ENCODE measurements at regions not wholly inside any gene's neighbourhood (a gene's known extent, or its start where the extent isn't known, plus 50 kb on each side); places are given as distances from the start of the nearest gene placed in this dataset.

DNA sequence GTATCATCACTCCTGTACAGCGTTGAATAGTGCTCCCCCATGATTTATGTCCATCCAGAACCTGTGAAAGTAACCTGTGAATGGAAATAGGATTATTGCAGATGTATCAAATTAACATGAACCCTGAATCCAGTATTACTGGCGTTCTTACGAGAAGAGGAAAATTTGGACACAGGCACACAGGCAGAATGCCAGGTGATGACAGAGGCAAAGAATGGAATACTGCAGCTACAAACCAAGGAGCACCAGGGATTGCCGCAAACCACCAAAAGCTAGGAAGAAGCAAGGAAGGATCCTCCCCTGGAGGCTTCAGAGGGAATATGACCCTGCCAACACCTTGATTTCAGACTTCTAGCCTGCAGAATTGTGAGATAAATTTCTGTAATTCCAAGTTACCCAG lies 113.5 kb upstream of the EGLN3 start:
- Histone ChIP-seq H3K9me3 (ENCODE audit: control insufficient read depth, low read length) (no peaks in the 10 kb centered on the region), H3K27me3 (ENCODE audit: control insufficient read depth in 1 of 2, insufficient read depth in 2 of 2, low read length in 1 of 2) (no peaks in the 10 kb centered on the region), H3K36me3 (ENCODE audit: control insufficient read depth in 1 of 2, insufficient read depth in 2 of 2, low read length in 1 of 2) (no peaks in the 10 kb centered on the region), H3K4me3 (ENCODE audit: low read length in 2 of 2) (no peak overlapping the region), H3K27ac (ENCODE audit: low read depth in 1 of 2, low read length in 2 of 2) (no peak overlapping the region), H3K4me1 (ENCODE audit: control insufficient read depth in 1 of 2, insufficient read depth in 2 of 2, low read length in 2 of 2) (peaks cover 0 to 4% of the 10 kb centered on the region in 2 donors)
- no peak for ATAC-seq (ENCODE audit: low FRiP score)
- intact Hi-C loops (cut with DNase I): loop anchor here (5.0 kb wide), 2 partner anchors 77 to 112 kb away; partner anchors contain the start of gene EGLN3 (in 1 of the 2)
- peak in 1 of 2 donors; percentile 70 for DNase-seq
- WGBS, 2 donors: 27 to 36% methylated on average over 4 of the region's 4 CpGs

DNA sequence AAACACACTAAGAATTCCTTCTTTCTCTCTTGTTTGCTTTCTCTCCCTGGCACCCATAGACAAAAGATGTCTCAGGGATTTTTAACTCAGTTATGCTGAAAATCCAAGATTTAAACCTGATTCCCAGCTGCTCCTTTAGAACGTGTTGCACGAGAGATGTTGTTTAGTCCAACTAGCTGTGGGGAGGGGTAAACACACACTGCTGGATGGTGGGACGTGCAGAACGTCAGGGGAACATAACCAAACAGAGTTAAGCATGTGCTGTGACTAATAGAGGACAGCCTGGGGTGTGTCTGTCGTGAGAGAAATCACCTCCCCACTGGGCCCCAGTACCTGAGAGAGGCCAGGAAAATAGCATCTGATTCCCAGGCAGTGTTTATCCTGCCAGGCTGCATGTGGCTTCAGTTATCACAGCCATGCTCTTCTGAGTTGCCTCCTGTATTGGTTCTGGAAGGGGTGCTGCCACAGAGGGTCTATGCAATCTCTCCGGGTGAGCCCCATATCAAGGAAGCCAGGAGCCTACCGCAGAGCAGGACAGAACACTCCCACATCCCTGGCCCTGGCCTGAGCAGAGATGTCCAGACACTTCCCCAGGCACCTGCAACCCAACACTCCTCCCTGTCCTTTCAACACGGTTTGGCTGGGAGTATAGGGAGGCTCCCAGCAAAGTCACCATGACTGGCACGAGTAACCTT lies 112.7 kb upstream of the EGLN3 start:
- H3K27me3 ChIP-seq (ENCODE audit: control insufficient read depth in 1 of 2, insufficient read depth in 2 of 2, low read length in 1 of 2): no peaks in the 10 kb centered on the region
- no peak overlapping the region for H3K27ac ChIP-seq (ENCODE audit: low read depth in 1 of 2, low read length in 2 of 2)
- intact Hi-C loops (cut with DNase I): loop anchor here (5.0 kb wide), 2 partner anchors 76 to 111 kb away; partner anchors contain the start of gene EGLN3 (in 1 of the 2)
- WGBS, 2 donors: 71 to 78% methylated on average over 9 of the region's 9 CpGs
- no peaks in the 10 kb centered on the region for H3K9me3 ChIP-seq (ENCODE audit: control insufficient read depth, low read length)
- H3K4me3 ChIP-seq (ENCODE audit: low read length in 2 of 2): no peak overlapping the region
- DNase-seq (peak in 1 of 2 donors; percentile 50), ATAC-seq (ENCODE audit: low FRiP score) (no peak)
- H3K36me3 ChIP-seq (ENCODE audit: control insufficient read depth in 1 of 2, insufficient read depth in 2 of 2, low read length in 1 of 2): no peaks in the 10 kb centered on the region
- peaks cover 0 to 4% of the 10 kb centered on the region in 2 donors for H3K4me1 ChIP-seq (ENCODE audit: control insufficient read depth in 1 of 2, insufficient read depth in 2 of 2, low read length in 2 of 2)

- ATAC-seq (ENCODE audit: low FRiP score): no peak
- no peak for DNase-seq
- no peak overlapping the region for H3K27ac ChIP-seq (ENCODE audit: low read depth in 1 of 2, low read length in 2 of 2)
- no peaks in the 10 kb centered on the region for H3K9me3 ChIP-seq (ENCODE audit: control insufficient read depth, low read length)
- 81 to 82% methylated on average over 1 of the region's 1 CpG for WGBS, 2 donors
- H3K4me1 ChIP-seq (ENCODE audit: control insufficient read depth in 1 of 2, insufficient read depth in 2 of 2, low read length in 2 of 2): peaks cover 0 to 4% of the 10 kb centered on the region in 2 donors
- H3K27me3 ChIP-seq (ENCODE audit: control insufficient read depth in 1 of 2, insufficient read depth in 2 of 2, low read length in 1 of 2): no peaks in the 10 kb centered on the region
- no peak overlapping the region for H3K4me3 ChIP-seq (ENCODE audit: low read length in 2 of 2)
- intact Hi-C loops (cut with DNase I): loop anchor here (5.0 kb wide), 2 partner anchors 76 to 111 kb away; partner anchors contain the start of gene EGLN3 (in 1 of the 2)
- H3K36me3 ChIP-seq (ENCODE audit: control insufficient read depth in 1 of 2, insufficient read depth in 2 of 2, low read length in 1 of 2): no peaks in the 10 kb centered on the region
Measured at GRCh38 chr14:34063042-34063441, 112.2 kb upstream of the EGLN3 start.

- intact Hi-C loops (cut with DNase I): loop anchor here (5.0 kb wide), 2 partner anchors 75 to 110 kb away; partner anchors contain the start of gene EGLN3 (in 1 of the 2)
- Histone ChIP-seq H3K27ac (ENCODE audit: low read depth in 1 of 2, low read length in 2 of 2) (no peak overlapping the region), H3K4me3 (ENCODE audit: low read length in 2 of 2) (no peak overlapping the region), H3K36me3 (ENCODE audit: control insufficient read depth in 1 of 2, insufficient read depth in 2 of 2, low read length in 1 of 2) (no peaks in the 10 kb centered on the region), H3K27me3 (ENCODE audit: control insufficient read depth in 1 of 2, insufficient read depth in 2 of 2, low read length in 1 of 2) (no peaks in the 10 kb centered on the region), H3K4me1 (ENCODE audit: control insufficient read depth in 1 of 2, insufficient read depth in 2 of 2, low read length in 2 of 2) (peaks cover 0 to 4% of the 10 kb centered on the region in 2 donors), H3K9me3 (ENCODE audit: control insufficient read depth, low read length) (no peaks in the 10 kb centered on the region)
- no peak for ATAC-seq (ENCODE audit: low FRiP score)
- WGBS, 2 donors: 96 to 97% methylated on average over 8 of the region's 8 CpGs
- no peak for DNase-seq
Measured at GRCh38 chr14:34062353-34062973, 111.6 kb upstream of the EGLN3 start.

GRCh38 chr14:34060651-34060999 lies 109.8 kb upstream of the EGLN3 start:
- no peaks in the 10 kb centered on the region for H3K36me3 ChIP-seq (ENCODE audit: control insufficient read depth in 1 of 2, insufficient read depth in 2 of 2, low read length in 1 of 2)
- 38 to 40% methylated on average over 14 to 16 of the region's 16 CpGs for WGBS, 2 donors
- DNase-seq (no peak), ATAC-seq (ENCODE audit: low FRiP score) (peak; percentile 17)
- peaks cover 0 to 3% of the 10 kb centered on the region in 2 donors for H3K4me1 ChIP-seq (ENCODE audit: control insufficient read depth in 1 of 2, insufficient read depth in 2 of 2, low read length in 2 of 2)
- no peaks in the 10 kb centered on the region for H3K9me3 ChIP-seq (ENCODE audit: control insufficient read depth, low read length)
- no peaks in the 10 kb centered on the region for H3K27me3 ChIP-seq (ENCODE audit: control insufficient read depth in 1 of 2, insufficient read depth in 2 of 2, low read length in 1 of 2)
- intact Hi-C loops (cut with DNase I): loop anchor here (5.0 kb wide), 2 partner anchors 73 to 108 kb away; partner anchors contain the start of gene EGLN3 (in 1 of the 2)
- peak overlapping the region; percentile 11 to 38 for H3K4me3 ChIP-seq (ENCODE audit: low read length in 2 of 2)
- peak overlapping the region in 1 of 2 donors; percentile 20 for H3K27ac ChIP-seq (ENCODE audit: low read depth in 1 of 2, low read length in 2 of 2)

- DNase-seq (peak; percentile 87 to 95), ATAC-seq (ENCODE audit: low FRiP score) (peak; percentile 95)
- Histone ChIP-seq H3K9me3 (ENCODE audit: control insufficient read depth, low read length) (no peaks in the 10 kb centered on the region), H3K36me3 (ENCODE audit: control insufficient read depth in 1 of 2, insufficient read depth in 2 of 2, low read length in 1 of 2) (no peaks in the 10 kb centered on the region), H3K4me1 (ENCODE audit: control insufficient read depth in 1 of 2, insufficient read depth in 2 of 2, low read length in 2 of 2) (no peaks in the 10 kb centered on the region), H3K27ac (ENCODE audit: low read depth in 1 of 2, low read length in 2 of 2) (peak overlapping the region in 1 of 2 donors; percentile 77), H3K4me3 (ENCODE audit: low read length in 2 of 2) (peak overlapping the region; percentile 11 to 38), H3K27me3 (ENCODE audit: control insufficient read depth in 1 of 2, insufficient read depth in 2 of 2, low read length in 1 of 2) (no peaks in the 10 kb centered on the region)
- 1% methylated on average over 52 to 84 of the region's 84 CpGs for WGBS, 2 donors
- intact Hi-C loops (cut with DNase I): loop anchor here (5.0 kb wide), 2 partner anchors 73 to 108 kb away; partner anchors contain the start of gene EGLN3 (in 1 of the 2)
Measured at GRCh38 chr14:34059925-34060650, 109.2 kb upstream of the EGLN3 start.

- intact Hi-C loops (cut with DNase I): no loop called here
Measured at GRCh38 chr14:34059037-34059924, 108.4 kb upstream of the EGLN3 start.

GRCh38 chr14:34058510-34058909 lies 107.6 kb upstream of the EGLN3 start:
- ATAC-seq (ENCODE audit: low FRiP score): no peak
- no peak for DNase-seq
- Histone ChIP-seq H3K4me3 (ENCODE audit: low read length in 2 of 2) (no peak overlapping the region), H3K27ac (ENCODE audit: low read depth in 1 of 2, low read length in 2 of 2) (no peak overlapping the region), H3K27me3 (ENCODE audit: control insufficient read depth in 1 of 2, insufficient read depth in 2 of 2, low read length in 1 of 2) (no peaks in the 10 kb centered on the region), H3K9me3 (ENCODE audit: control insufficient read depth, low read length) (no peaks in the 10 kb centered on the region), H3K4me1 (ENCODE audit: control insufficient read depth in 1 of 2, insufficient read depth in 2 of 2, low read length in 2 of 2) (no peaks in the 10 kb centered on the region), H3K36me3 (ENCODE audit: control insufficient read depth in 1 of 2, insufficient read depth in 2 of 2, low read length in 1 of 2) (no peaks in the 10 kb centered on the region)
- 96% methylated on average over 3 of the region's 3 CpGs for WGBS, 2 donors
- intact Hi-C loops (cut with DNase I): no loop called here

More at GRCh38 chr14:34059037-34059924, 108.4 kb upstream of the EGLN3 start:
- WGBS, 2 donors: 81 to 82% methylated on average over 16 of the region's 16 CpGs
- DNase-seq: no peak
- peak overlapping the region in 1 of 2 donors; percentile 77 for H3K27ac ChIP-seq (ENCODE audit: low read depth in 1 of 2, low read length in 2 of 2)
- no peaks in the 10 kb centered on the region for H3K9me3 ChIP-seq (ENCODE audit: control insufficient read depth, low read length)
- H3K36me3 ChIP-seq (ENCODE audit: control insufficient read depth in 1 of 2, insufficient read depth in 2 of 2, low read length in 1 of 2): no peaks in the 10 kb centered on the region
- H3K4me3 ChIP-seq (ENCODE audit: low read length in 2 of 2): peak overlapping the region in 1 of 2 donors; percentile 11
- H3K27me3 ChIP-seq (ENCODE audit: control insufficient read depth in 1 of 2, insufficient read depth in 2 of 2, low read length in 1 of 2): no peaks in the 10 kb centered on the region
- ATAC-seq (ENCODE audit: low FRiP score): no peak
- H3K4me1 ChIP-seq (ENCODE audit: control insufficient read depth in 1 of 2, insufficient read depth in 2 of 2, low read length in 2 of 2): no peaks in the 10 kb centered on the region
